GM12873 (cell line): ENCODE measurements at regions not wholly inside any gene's neighbourhood (a gene's known extent, or its start where the extent isn't known, plus 50 kb on each side); places are given as distances from the start of the nearest gene placed in this dataset.

Experiments
- CTCF ChIP-seq: IDR thresholded peaks from 2 replicates; pipeline ENCODE4 v1.5.1; 2012; ENCODE audit warnings: low read depth, mild to moderate bottlenecking, moderate library complexity, low read length, control low read depth; ENCODE audit not compliant: insufficient read depth; ENCODE audit errors: missing control alignments

- no peak for TF ChIP-seq CTCF
Observed at GRCh38 chr11:24312464-24313238, 184.2 kb upstream of the LUZP2 start.

- no peak for TF ChIP-seq CTCF
Observed at GRCh38 chr11:24321229-24321628, 175.6 kb upstream of the LUZP2 start.

GRCh38 chr11:24324211-24324610, 172.6 kb upstream of the LUZP2 start:
- TF ChIP-seq CTCF = no peak

GRCh38 chr11:24344222-24344621, 152.6 kb upstream of the LUZP2 start:
- no peak for TF ChIP-seq CTCF

- no peak for TF ChIP-seq CTCF
Observed at GRCh38 chr11:24348908-24349307, 147.9 kb upstream of the LUZP2 start.

- TF ChIP-seq CTCF = no peak
Observed at GRCh38 chr11:24351179-24351578, 145.7 kb upstream of the LUZP2 start.

- TF ChIP-seq CTCF = no peak
Observed at GRCh38 chr11:24356501-24356900, 140.4 kb upstream of the LUZP2 start.
